Psoas muscle (tissue), 7 donors: ENCODE measurements at regions not wholly inside any gene's neighbourhood (a gene's known extent, or its start where the extent isn't known, plus 50 kb on each side); places are given as distances from the start of the nearest gene placed in this dataset.

Experiments
- ATAC-seq, 4 donors: fragments of 200-7000 bp; cut with Tn5 transposase; one replicate each; pipeline ENCODE4 v1.9.1; 2020; ENCODE audit warnings: moderate library complexity in 3 of 4, mild to moderate bottlenecking in 2 of 4
- DNase-seq, 2 donors: peaks; one replicate each; pipeline ENCODE4 v3.0.0-alpha.2; 2020
- H3K27ac ChIP-seq: fragments of 200-600 bp; one replicate; pipeline ENCODE4 v1.8.0; 2022
- H3K27me3 ChIP-seq, 3 donors: fragments of 200-600 bp in 1 of 3; one replicate each; pipeline versions ENCODE4 v1.6.1 to v1.8.0; 2013 to 2022; ENCODE audit warnings: low read length in 2 of 3, mild to moderate bottlenecking in 2 of 3, moderate library complexity in 1 of 3; ENCODE audit not compliant: insufficient read depth in 3 of 3
- H3K36me3 ChIP-seq, 2 donors: fragments of 200-600 bp in 1 of 2; one replicate each; pipeline versions ENCODE4 v1.6.1 to v1.8.0; 2013 to 2022; ENCODE audit warnings: low read depth in 1 of 2, mild to moderate bottlenecking in 1 of 2, moderate library complexity in 1 of 2; ENCODE audit not compliant: insufficient read depth in 1 of 2
- H3K4me1 ChIP-seq: fragments of 200-600 bp; one replicate; pipeline ENCODE4 v1.8.0; 2022
- H3K4me3 ChIP-seq: fragments of 200-600 bp; one replicate; pipeline ENCODE4 v1.8.0; 2022; ENCODE audit warnings: mild to moderate bottlenecking
- H3K9me3 ChIP-seq: fragments of 200-600 bp; one replicate; pipeline ENCODE4 v1.8.0; 2022
- WGBS, 3 donors: extraction: QIAGEN DNeasy Blood & Tissue Kit; methylation state at CpG; one replicate each; pipeline versions ENCODE4 v1.1.6 to v1.1.7; 2013; 5-methylcytosine and 5-hydroxymethylcytosine counted together
- intact Hi-C, 2 donors: fragments of 100-400 bp; cut with DNase I; formaldehyde crosslinking; loops; one replicate each; pipeline versions ENCODE4 v1.11.0 to v1.14.2; 2022
- TF ChIP-seq, protein P1 (sequence below): fragments of 200-600 bp; IDR thresholded peaks from one replicate; pipeline ENCODE4 v1.8.0; 2022; ENCODE audit warnings: antibody characterized with exemption
- donor health status: healthy with polysubstance abuse.
- donor health status: DM: no; HTN: no; CAD: no; lungs with moderate emphysema.
- donor health status: Bipolar disorder and iron deficiency.
- donor health status: healthy.
- donor health status: DM: yes; HTN: yes; CAD: no.
- donor health status: DM: no; HTN: no; CAD: no.
- donor health status: DM: yes; HTN: yes; CAD: no.

DNA sequence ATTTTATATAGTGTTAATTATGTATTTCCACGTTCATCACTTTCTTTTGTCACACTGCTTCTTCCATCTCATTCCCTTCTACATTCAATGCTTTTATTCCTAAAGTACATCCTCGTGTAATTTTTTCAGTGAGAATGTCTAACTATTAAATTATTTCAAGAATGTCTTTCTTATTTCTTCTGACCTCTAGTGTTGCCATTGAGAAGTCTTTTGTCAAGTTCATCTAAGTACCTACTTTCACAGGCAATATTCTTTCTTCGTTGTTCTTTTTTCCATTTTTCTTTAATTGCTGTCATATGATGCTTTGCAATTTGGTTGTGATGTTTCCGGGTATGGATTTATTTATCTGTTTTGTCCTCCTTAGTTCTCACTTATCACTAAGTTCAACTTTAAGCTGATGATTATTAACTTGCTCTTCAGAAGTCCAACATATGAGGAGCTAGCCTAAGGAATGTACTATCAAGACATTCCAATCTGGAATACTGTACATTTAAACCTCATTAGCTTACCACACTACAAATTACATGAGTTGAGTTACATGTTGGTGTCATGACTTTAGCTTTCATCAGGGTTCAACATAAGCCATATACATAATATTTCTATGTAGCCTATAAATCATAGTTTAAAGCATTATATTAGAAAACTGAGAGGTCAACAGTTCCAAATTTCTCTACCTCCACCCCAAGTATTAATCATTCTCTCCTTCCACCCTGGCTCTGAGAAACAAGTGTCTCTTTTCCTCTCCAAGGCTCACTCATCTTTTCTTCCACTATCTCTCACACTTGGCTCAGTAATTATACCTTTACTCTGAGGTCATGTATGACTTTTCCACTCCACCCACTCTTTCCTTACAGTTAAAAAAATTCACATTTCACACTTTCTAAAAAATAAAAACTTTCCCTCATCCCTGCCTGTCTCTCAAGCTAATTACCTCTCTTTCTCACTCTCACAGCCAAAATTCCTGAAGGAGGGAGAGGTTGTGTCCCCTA is 81.5 kb downstream of the COX18 start:
- ATAC-seq (no peak), DNase-seq (no peak)
- no peaks in the 10 kb centered on the region for H3K9me3 ChIP-seq
- H3K4me3 ChIP-seq = no peak overlapping the region
- H3K27me3 ChIP-seq = no peaks in the 10 kb centered on the region
- 72 to 81% (median 74%) methylated on average over 4 of the region's 4 CpGs for WGBS, 3 donors
- TF ChIP-seq, protein P1, sequence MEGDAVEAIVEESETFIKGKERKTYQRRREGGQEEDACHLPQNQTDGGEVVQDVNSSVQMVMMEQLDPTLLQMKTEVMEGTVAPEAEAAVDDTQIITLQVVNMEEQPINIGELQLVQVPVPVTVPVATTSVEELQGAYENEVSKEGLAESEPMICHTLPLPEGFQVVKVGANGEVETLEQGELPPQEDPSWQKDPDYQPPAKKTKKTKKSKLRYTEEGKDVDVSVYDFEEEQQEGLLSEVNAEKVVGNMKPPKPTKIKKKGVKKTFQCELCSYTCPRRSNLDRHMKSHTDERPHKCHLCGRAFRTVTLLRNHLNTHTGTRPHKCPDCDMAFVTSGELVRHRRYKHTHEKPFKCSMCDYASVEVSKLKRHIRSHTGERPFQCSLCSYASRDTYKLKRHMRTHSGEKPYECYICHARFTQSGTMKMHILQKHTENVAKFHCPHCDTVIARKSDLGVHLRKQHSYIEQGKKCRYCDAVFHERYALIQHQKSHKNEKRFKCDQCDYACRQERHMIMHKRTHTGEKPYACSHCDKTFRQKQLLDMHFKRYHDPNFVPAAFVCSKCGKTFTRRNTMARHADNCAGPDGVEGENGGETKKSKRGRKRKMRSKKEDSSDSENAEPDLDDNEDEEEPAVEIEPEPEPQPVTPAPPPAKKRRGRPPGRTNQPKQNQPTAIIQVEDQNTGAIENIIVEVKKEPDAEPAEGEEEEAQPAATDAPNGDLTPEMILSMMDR = no peak
- H3K4me1 ChIP-seq = no peaks in the 10 kb centered on the region
- intact Hi-C loops = no loop called here
- no peak overlapping the region for H3K27ac ChIP-seq
- no peaks in the 10 kb centered on the region for H3K36me3 ChIP-seq

DNA sequence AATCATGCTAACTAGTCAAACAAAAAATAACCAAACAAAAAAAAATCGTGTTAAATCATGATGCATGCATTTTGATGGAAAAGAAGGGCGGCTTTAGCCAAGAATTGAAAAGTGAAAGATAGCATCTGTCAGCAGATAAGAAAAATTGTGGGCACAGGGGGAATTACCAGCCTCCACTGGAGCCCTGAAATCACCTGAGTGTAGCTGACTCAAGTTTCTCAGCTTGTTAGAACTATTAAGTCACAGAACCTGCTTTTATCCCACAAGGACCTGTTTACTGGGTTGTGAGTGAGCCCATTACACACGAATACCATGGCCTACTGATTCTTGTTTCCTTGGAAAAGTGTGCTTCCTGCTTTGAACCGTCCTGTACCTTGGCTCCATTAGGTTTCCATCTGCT is 85.2 kb downstream of the COX18 start:
- DNase-seq (no peak), ATAC-seq (no peak)
- Histone ChIP-seq H3K27ac (no peak overlapping the region), H3K9me3 (no peaks in the 10 kb centered on the region), H3K36me3 (no peaks in the 10 kb centered on the region), H3K27me3 (no peaks in the 10 kb centered on the region), H3K4me3 (no peak overlapping the region), H3K4me1 (no peaks in the 10 kb centered on the region)
- WGBS, 3 donors = 60 to 64% (median 63%) methylated on average over 4 of the region's 4 CpGs
- intact Hi-C loops = no loop called here
- TF ChIP-seq, protein P1 = no peak

DNA sequence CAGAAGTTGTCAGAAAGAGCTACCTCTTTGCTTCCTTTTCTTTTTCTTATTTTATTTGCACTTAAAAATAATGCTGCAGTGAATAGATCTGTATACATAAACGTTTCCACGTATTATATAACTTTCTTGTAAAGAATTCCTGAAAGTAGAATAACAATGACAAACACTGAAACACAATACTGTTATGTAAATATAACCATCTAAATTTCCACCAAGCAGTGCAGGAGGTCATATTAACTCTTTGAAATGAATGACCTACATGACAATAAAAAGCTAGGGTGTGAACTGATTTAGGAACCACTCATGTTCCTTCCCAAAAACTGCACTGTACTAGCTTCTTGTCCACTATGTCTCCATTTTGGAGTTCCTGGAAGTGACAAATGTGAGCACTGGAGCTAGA is 85.8 kb downstream of the COX18 start:
- no peaks in the 10 kb centered on the region for H3K36me3 ChIP-seq
- 10 to 23% (median 18%) methylated on average over 2 of the region's 2 CpGs for WGBS, 3 donors
- no peak overlapping the region for H3K4me3 ChIP-seq
- no peak overlapping the region for H3K27ac ChIP-seq
- no peaks in the 10 kb centered on the region for H3K9me3 ChIP-seq
- ATAC-seq = no peak
- DNase-seq = no peak
- H3K27me3 ChIP-seq = no peaks in the 10 kb centered on the region
- no peaks in the 10 kb centered on the region for H3K4me1 ChIP-seq
- TF ChIP-seq, protein P1 = no peak
- intact Hi-C loops = no loop called here

DNA sequence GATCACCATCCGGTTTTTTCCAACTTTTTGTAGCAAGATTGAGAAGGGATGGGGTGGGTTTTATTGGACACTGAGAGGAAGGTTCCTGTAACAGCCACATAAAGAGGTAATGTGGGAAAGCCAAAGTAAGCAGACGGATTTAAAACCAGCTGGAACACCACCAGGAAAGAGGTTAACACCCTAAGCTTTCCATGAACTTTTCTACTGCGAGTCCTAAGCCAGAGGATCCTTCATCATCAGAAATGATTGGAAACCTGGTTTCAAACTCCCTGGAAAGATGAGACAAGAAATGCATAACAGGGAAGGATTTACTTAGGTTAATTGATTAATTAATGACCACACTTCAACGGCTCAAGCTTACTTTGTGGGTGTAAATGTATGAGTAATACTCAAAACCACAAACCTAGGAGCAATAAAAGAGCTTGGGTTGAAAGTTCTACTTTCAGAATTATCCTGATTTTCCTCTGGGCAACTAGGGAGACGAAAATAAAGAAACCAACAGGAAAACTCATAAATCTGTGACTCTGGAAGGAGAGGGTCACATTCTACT is 91.5 kb downstream of the COX18 start:
- TF ChIP-seq, protein P1 = no peak
- Histone ChIP-seq H3K36me3 (no peaks in the 10 kb centered on the region), H3K27ac (no peak overlapping the region), H3K4me3 (no peak overlapping the region), H3K9me3 (no peaks in the 10 kb centered on the region), H3K27me3 (no peaks in the 10 kb centered on the region), H3K4me1 (no peaks in the 10 kb centered on the region)
- ATAC-seq = no peak
- DNase-seq = no peak
- intact Hi-C loops = no loop called here
- WGBS, 3 donors = 44 to 60% (median 52%) methylated on average over 5 of the region's 5 CpGs
